SH-SY5Y (cell line): ENCODE measurements at regions not wholly inside any gene's neighbourhood (a gene's known extent, or its start where the extent isn't known, plus 50 kb on each side); places are given as distances from the start of the nearest gene placed in this dataset.
A peak's percentile ranks its signal among the peaks of the same experiment; 100 is the strongest.

Source experiments
- GATA2 ChIP-seq: IDR thresholded peaks from 2 replicates; pipeline ENCODE4 v1.6.1; 2011; ENCODE audit warnings: mild to moderate bottlenecking, low read depth, low read length
- GATA3 ChIP-seq: IDR thresholded peaks from 2 replicates; pipeline ENCODE4 v1.6.1; 2011; ENCODE audit warnings: low read depth, mild to moderate bottlenecking, low read length, moderate library complexity

- TF ChIP-seq GATA3 (peak; percentile 63), GATA2 (peak; percentile 93)
These were observed 1007.2 kb downstream of the REEP3 start for GRCh38 chr10:64528294-64529002.
